ENCODE measurements at regions not wholly inside any gene's neighbourhood (a gene's known extent, or its start where the extent isn't known, plus 50 kb on each side); places are given as distances from the start of the nearest gene placed in this dataset.

DNA sequence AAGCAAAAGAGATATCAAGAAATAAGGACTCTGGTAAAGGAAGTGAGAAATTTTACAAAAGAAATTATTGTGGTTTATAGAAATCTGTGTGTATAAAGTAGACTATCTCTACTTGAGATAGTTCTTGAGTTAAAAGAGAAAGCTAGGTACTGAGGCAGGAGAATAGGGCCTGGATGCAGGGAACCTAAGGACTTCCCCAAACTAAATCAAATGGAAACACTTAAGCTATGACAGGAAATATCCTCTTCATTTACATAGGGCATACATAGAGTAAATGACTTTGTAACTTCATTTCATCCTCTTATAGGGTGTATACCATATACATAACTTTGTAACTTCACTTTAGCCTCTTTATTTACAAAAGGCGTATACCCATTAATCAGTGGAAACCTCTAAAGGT lies 219.2 kb upstream of the RGPD4 start:
- no peaks in the 10 kb centered on the region for H3K36me3 ChIP-seq (ENCODE audit: control insufficient read depth in 2 of 2, insufficient read depth in 2 of 2, low read length in 1 of 2)
- no peaks in the 10 kb centered on the region for H3K9me3 ChIP-seq (ENCODE audit: control insufficient read depth in 2 of 2, insufficient read depth in 1 of 2, low read length in 1 of 2)
- no peak for DNase-seq (ENCODE audit: low read depth in 6 of 9, low spot score in 9 of 9)
- H3K4me1 ChIP-seq (ENCODE audit: control insufficient read depth in 2 of 2, insufficient read depth in 2 of 2, low read length in 2 of 2): no peaks in the 10 kb centered on the region
- H3K27me3 ChIP-seq (ENCODE audit: control insufficient read depth in 2 of 2, insufficient read depth in 1 of 2, low read length in 1 of 2): no peaks in the 10 kb centered on the region
- WGBS: 95% methylated on average over 1 of the region's 1 CpG
- no peak overlapping the region for H3K4me3 ChIP-seq (ENCODE audit: low read length in 2 of 2)
- H3K27ac ChIP-seq (ENCODE audit: low read depth in 1 of 2, low read length in 1 of 2): no peak overlapping the region

- no peak overlapping the region for H3K4me3 ChIP-seq (ENCODE audit: low read length in 2 of 2)
- no peak overlapping the region for H3K27ac ChIP-seq (ENCODE audit: low read depth in 1 of 2, low read length in 1 of 2)
- no peaks in the 10 kb centered on the region for H3K9me3 ChIP-seq (ENCODE audit: control insufficient read depth in 2 of 2, insufficient read depth in 1 of 2, low read length in 1 of 2)
- H3K4me1 ChIP-seq (ENCODE audit: control insufficient read depth in 2 of 2, insufficient read depth in 2 of 2, low read length in 2 of 2): no peaks in the 10 kb centered on the region
- H3K27me3 ChIP-seq (ENCODE audit: control insufficient read depth in 2 of 2, insufficient read depth in 1 of 2, low read length in 1 of 2): no peaks in the 10 kb centered on the region
- DNase-seq (ENCODE audit: low read depth in 6 of 9, low spot score in 9 of 9): no peak
- no peaks in the 10 kb centered on the region for H3K36me3 ChIP-seq (ENCODE audit: control insufficient read depth in 2 of 2, insufficient read depth in 2 of 2, low read length in 1 of 2)
These were observed 211.7 kb upstream of the RGPD4 start for GRCh38 chr2:107615039-107615438.

GRCh38 chr2:107618769-107619168 lies 207.9 kb upstream of the RGPD4 start:
- H3K36me3 ChIP-seq (ENCODE audit: control insufficient read depth in 2 of 2, insufficient read depth in 2 of 2, low read length in 1 of 2): no peaks in the 10 kb centered on the region
- no peak for DNase-seq (ENCODE audit: low read depth in 6 of 9, low spot score in 9 of 9)
- H3K27ac ChIP-seq (ENCODE audit: low read depth in 1 of 2, low read length in 1 of 2): no peak overlapping the region
- no peaks in the 10 kb centered on the region for H3K27me3 ChIP-seq (ENCODE audit: control insufficient read depth in 2 of 2, insufficient read depth in 1 of 2, low read length in 1 of 2)
- peaks cover 0 to 6% of the 10 kb centered on the region in 2 donors for H3K9me3 ChIP-seq (ENCODE audit: control insufficient read depth in 2 of 2, insufficient read depth in 1 of 2, low read length in 1 of 2)
- no peak overlapping the region for H3K4me3 ChIP-seq (ENCODE audit: low read length in 2 of 2)
- H3K4me1 ChIP-seq (ENCODE audit: control insufficient read depth in 2 of 2, insufficient read depth in 2 of 2, low read length in 2 of 2): no peaks in the 10 kb centered on the region

DNA sequence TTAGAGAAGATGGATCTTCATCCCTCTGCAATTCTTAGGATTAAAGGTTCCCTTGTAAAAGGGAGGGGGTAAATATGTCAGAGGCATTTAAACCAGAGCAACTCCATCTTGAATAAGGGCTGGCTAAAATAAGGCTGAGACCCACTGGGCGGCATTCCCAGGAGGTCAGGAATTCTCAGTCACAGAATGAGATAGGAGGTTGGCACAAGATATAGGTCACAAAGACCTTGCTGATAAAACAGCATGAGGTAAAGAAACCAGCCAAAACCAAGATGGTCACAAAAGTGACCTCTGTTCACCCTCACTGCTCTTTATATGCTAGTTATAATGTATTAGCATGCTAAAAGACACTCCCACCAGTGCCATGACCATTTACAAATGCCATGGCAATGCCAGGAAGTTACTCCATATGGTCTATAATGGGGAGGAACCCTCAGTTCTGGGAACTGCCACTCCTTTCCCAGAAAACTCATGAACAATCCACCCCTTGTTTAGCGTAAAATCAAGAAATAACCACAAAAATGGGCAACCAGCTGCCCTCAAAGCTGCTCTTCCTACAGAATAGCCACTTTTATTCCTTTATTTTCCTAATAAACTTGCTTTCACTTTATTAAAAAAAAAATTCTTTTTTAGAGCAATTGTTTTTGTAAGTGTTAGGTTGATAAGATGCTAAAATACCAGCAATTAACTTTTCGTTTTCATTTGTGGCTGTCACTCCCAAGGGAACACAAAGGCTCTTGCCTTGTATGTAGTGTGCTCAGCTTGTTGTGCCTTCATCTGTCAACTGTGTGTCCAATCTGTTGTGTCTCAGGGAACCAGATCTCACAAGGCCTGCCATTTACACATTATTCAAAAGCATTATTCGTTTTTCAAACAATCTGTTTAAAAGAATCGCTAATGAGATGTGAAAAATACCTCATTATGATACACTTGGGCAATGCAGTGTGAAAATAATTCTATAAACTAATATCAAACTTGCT lies 205.2 kb upstream of the RGPD4 start:
- no peaks in the 10 kb centered on the region for H3K4me1 ChIP-seq (ENCODE audit: control insufficient read depth in 2 of 2, insufficient read depth in 2 of 2, low read length in 2 of 2)
- WGBS: 75% methylated on average over 5 of the region's 5 CpGs
- H3K27ac ChIP-seq (ENCODE audit: low read depth in 1 of 2, low read length in 1 of 2): no peak overlapping the region
- no peak overlapping the region for H3K4me3 ChIP-seq (ENCODE audit: low read length in 2 of 2)
- DNase-seq (ENCODE audit: low read depth in 6 of 9, low spot score in 9 of 9): no peak
- no peaks in the 10 kb centered on the region for H3K36me3 ChIP-seq (ENCODE audit: control insufficient read depth in 2 of 2, insufficient read depth in 2 of 2, low read length in 1 of 2)
- peaks cover 0 to 10% of the 10 kb centered on the region in 2 donors for H3K9me3 ChIP-seq (ENCODE audit: control insufficient read depth in 2 of 2, insufficient read depth in 1 of 2, low read length in 1 of 2)
- H3K27me3 ChIP-seq (ENCODE audit: control insufficient read depth in 2 of 2, insufficient read depth in 1 of 2, low read length in 1 of 2): no peaks in the 10 kb centered on the region

DNA sequence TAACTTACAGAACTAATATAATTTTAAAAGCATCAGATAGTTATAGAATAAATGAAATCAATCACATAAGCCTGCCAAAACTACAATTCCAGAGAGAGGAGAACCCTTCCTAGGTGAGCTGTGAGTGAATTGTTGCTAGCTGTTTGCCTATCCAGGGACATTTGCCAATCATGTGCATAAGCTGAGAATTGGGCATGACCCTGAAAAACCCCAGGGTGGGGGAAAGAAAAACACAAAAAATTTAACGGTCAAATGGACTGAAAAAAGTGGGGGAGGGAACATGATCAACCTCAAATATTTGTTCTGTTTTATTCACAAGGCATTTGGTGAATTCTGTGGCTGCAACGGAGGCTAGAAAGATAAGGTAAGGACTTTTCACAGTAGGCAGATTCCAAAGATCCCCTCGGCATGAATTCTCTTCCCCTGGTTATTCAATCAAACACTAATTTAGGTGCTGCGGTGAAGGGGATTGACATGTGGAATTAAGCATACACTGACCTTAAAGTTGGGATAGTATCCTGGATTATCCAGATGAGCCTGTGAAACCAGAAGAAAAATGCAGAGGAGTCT lies 203.9 kb upstream of the RGPD4 start:
- H3K9me3 ChIP-seq (ENCODE audit: control insufficient read depth in 2 of 2, insufficient read depth in 1 of 2, low read length in 1 of 2): peaks cover 0 to 10% of the 10 kb centered on the region in 2 donors
- H3K27ac ChIP-seq (ENCODE audit: low read depth in 1 of 2, low read length in 1 of 2): no peak overlapping the region
- no peaks in the 10 kb centered on the region for H3K4me1 ChIP-seq (ENCODE audit: control insufficient read depth in 2 of 2, insufficient read depth in 2 of 2, low read length in 2 of 2)
- WGBS: 95% methylated on average over 4 of the region's 4 CpGs
- no peak for DNase-seq (ENCODE audit: low read depth in 6 of 9, low spot score in 9 of 9)
- no peak overlapping the region for H3K4me3 ChIP-seq (ENCODE audit: low read length in 2 of 2)
- no peaks in the 10 kb centered on the region for H3K36me3 ChIP-seq (ENCODE audit: control insufficient read depth in 2 of 2, insufficient read depth in 2 of 2, low read length in 1 of 2)
- H3K27me3 ChIP-seq (ENCODE audit: control insufficient read depth in 2 of 2, insufficient read depth in 1 of 2, low read length in 1 of 2): no peaks in the 10 kb centered on the region

DNA sequence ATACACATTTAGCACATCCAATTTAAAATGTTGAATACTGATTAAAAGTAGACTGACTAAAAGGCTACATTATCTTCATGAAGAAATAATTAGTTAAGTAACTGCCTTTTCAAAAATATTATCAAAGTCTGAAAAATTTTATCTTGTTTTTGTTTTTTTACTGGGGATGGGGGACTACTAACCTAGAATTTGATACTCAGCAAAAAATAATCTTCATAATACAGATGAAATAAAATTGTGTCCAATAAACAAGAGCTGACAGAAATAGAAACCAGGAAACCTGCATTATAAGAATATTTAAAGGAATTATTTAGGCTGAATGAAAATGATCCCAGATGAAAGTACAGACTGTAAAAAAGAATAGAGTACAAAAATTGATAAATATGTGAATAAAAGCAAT lies 200.7 kb upstream of the RGPD4 start:
- H3K4me3 ChIP-seq (ENCODE audit: low read length in 2 of 2): no peak overlapping the region
- H3K36me3 ChIP-seq (ENCODE audit: control insufficient read depth in 2 of 2, insufficient read depth in 2 of 2, low read length in 1 of 2): no peaks in the 10 kb centered on the region
- no peak for DNase-seq (ENCODE audit: low read depth in 6 of 9, low spot score in 9 of 9)
- peaks cover 0 to 14% of the 10 kb centered on the region in 2 donors for H3K9me3 ChIP-seq (ENCODE audit: control insufficient read depth in 2 of 2, insufficient read depth in 1 of 2, low read length in 1 of 2)
- H3K27ac ChIP-seq (ENCODE audit: low read depth in 1 of 2, low read length in 1 of 2): no peak overlapping the region
- H3K27me3 ChIP-seq (ENCODE audit: control insufficient read depth in 2 of 2, insufficient read depth in 1 of 2, low read length in 1 of 2): no peaks in the 10 kb centered on the region
- H3K4me1 ChIP-seq (ENCODE audit: control insufficient read depth in 2 of 2, insufficient read depth in 2 of 2, low read length in 2 of 2): no peaks in the 10 kb centered on the region

DNA sequence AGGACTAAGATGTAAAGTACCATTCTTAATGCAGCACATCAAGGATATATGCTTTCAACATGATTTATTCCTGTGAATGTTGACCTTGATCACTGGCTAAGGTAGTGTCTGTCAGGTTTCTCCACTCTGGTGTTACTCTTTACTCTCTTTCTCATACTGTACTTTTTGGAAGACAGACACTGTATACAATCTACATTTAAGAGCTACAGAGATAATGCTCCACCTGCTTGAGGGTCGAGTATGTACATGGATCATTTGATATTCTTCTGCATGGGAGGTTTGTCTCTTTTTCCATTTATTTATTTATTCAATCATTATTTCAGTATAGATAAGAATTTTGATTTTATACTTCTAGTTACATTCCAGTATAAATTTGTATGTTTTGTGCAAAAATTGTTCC lies 199.5 kb upstream of the RGPD4 start:
- 91% methylated on average over 1 of the region's 1 CpG for WGBS
- Histone ChIP-seq H3K4me3 (ENCODE audit: low read length in 2 of 2) (no peak overlapping the region), H3K4me1 (ENCODE audit: control insufficient read depth in 2 of 2, insufficient read depth in 2 of 2, low read length in 2 of 2) (no peaks in the 10 kb centered on the region), H3K27ac (ENCODE audit: low read depth in 1 of 2, low read length in 1 of 2) (no peak overlapping the region), H3K27me3 (ENCODE audit: control insufficient read depth in 2 of 2, insufficient read depth in 1 of 2, low read length in 1 of 2) (no peaks in the 10 kb centered on the region), H3K36me3 (ENCODE audit: control insufficient read depth in 2 of 2, insufficient read depth in 2 of 2, low read length in 1 of 2) (no peaks in the 10 kb centered on the region), H3K9me3 (ENCODE audit: control insufficient read depth in 2 of 2, insufficient read depth in 1 of 2, low read length in 1 of 2) (peaks cover 0 to 14% of the 10 kb centered on the region in 2 donors)
- DNase-seq (ENCODE audit: low read depth in 6 of 9, low spot score in 9 of 9): no peak

DNA sequence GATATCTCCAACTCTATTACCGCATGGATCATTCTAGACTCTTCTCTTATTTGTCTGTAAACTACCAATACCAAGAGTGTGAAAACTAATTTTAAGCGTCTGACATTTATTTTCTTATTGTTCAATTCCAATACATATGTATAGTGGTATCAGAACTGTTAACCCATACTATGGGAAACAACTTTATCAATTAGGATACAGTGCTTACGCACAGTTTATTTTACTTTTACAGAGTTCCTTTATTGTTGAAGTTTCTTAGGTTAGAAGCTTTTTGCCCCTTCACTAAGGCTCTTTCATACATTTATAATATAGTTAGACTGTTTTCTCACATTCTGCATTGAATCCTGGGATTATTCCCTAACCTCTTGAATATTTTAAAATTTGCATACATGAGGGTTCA lies 198.8 kb upstream of the RGPD4 start:
- 97% methylated on average over 3 of the region's 3 CpGs for WGBS
- DNase-seq (ENCODE audit: low read depth in 6 of 9, low spot score in 9 of 9): no peak
- H3K36me3 ChIP-seq (ENCODE audit: control insufficient read depth in 2 of 2, insufficient read depth in 2 of 2, low read length in 1 of 2): no peaks in the 10 kb centered on the region
- H3K27ac ChIP-seq (ENCODE audit: low read depth in 1 of 2, low read length in 1 of 2): no peak overlapping the region
- H3K4me1 ChIP-seq (ENCODE audit: control insufficient read depth in 2 of 2, insufficient read depth in 2 of 2, low read length in 2 of 2): no peaks in the 10 kb centered on the region
- no peak overlapping the region for H3K4me3 ChIP-seq (ENCODE audit: low read length in 2 of 2)
- no peaks in the 10 kb centered on the region for H3K27me3 ChIP-seq (ENCODE audit: control insufficient read depth in 2 of 2, insufficient read depth in 1 of 2, low read length in 1 of 2)
- H3K9me3 ChIP-seq (ENCODE audit: control insufficient read depth in 2 of 2, insufficient read depth in 1 of 2, low read length in 1 of 2): peaks cover 0 to 14% of the 10 kb centered on the region in 2 donors

GRCh38 chr2:107633580-107634147 lies 193.0 kb upstream of the RGPD4 start:
- H3K36me3 ChIP-seq (ENCODE audit: control insufficient read depth in 2 of 2, insufficient read depth in 2 of 2, low read length in 1 of 2): no peaks in the 10 kb centered on the region
- H3K9me3 ChIP-seq (ENCODE audit: control insufficient read depth in 2 of 2, insufficient read depth in 1 of 2, low read length in 1 of 2): peaks cover 0 to 7% of the 10 kb centered on the region in 2 donors
- no peak for DNase-seq (ENCODE audit: low read depth in 6 of 9, low spot score in 9 of 9)
- H3K27me3 ChIP-seq (ENCODE audit: control insufficient read depth in 2 of 2, insufficient read depth in 1 of 2, low read length in 1 of 2): no peaks in the 10 kb centered on the region
- H3K4me1 ChIP-seq (ENCODE audit: control insufficient read depth in 2 of 2, insufficient read depth in 2 of 2, low read length in 2 of 2): no peaks in the 10 kb centered on the region
- no peak overlapping the region for H3K4me3 ChIP-seq (ENCODE audit: low read length in 2 of 2)
- WGBS: 95% methylated on average over 3 of the region's 3 CpGs
- H3K27ac ChIP-seq (ENCODE audit: low read depth in 1 of 2, low read length in 1 of 2): no peak overlapping the region

Measured in thymus (tissue), 11 donors.